K562 (cell line): ENCODE measurements at regions not wholly inside any gene's neighbourhood (a gene's known extent, or its start where the extent isn't known, plus 50 kb on each side); places are given as distances from the start of the nearest gene placed in this dataset.

Experiments used
- ATAC-seq: fragments of 200-7000 bp; cut with Tn5 transposase; 3 replicates; pipeline ENCODE4 v1.9.1; 2020; ENCODE audit warnings: moderate library complexity
- BruUV-seq: library from RNA; stranded (reverse); fragments of 400-500 nt; replicated peaks from 2 replicates; lab custom pipeline; 2021; lab: Mats Ljungman, UMichigan
- CTCF ChIA-PET: fragments of 300-600 bp; formaldehyde crosslinking; extraction: SDS; loops from one replicate; lab custom pipeline; 2021; ENCODE audit warnings: low intra/inter-chr PET ratio; lab: Yijun Ruan, JAX
- POLR2A ChIA-PET: fragments of 300-600, 350-650 bp; sonication (Branson Sonifier 250); formaldehyde crosslinking; extraction: SDS; loops from one replicate; lab custom pipeline; 2021; ENCODE audit warnings: antibody characterized with exemption, inconsistent platforms; lab: Yijun Ruan, JAX
- DNase-seq, 4 experiments: peaks; one replicate each; pipeline versions ENCODE4 v3.0.0 to v3.0.0-alpha.2; 2011 to 2018; ENCODE audit warnings: low spot score in 3 of 4, mixed read lengths in 3 of 4; ENCODE audit errors: extremely low read depth in 1 of 4
- FAIRE-seq: peaks from 2 replicates; lab custom pipeline; 2011; peaks lifted over from hg19 to GRCh38; lab: Jason Lieb, UNC
- H2AFZ ChIP-seq: 2 replicates; pipeline ENCODE4 v1.6.0; 2011; ENCODE audit warnings: low read depth, low read length, control low read depth, inconsistent platforms
- H3K27ac ChIP-seq: fragments of 200-600 bp; 3 replicates; pipeline ENCODE4 v1.8.0; 2011; ENCODE audit warnings: low read depth, mild to moderate bottlenecking, control low read depth, inconsistent platforms, low read length, moderate library complexity, mixed read lengths; ENCODE audit errors: extremely low read depth
- H3K27me3 ChIP-seq, 2 experiments: fragments of 300-600 bp in 1 of 2; 2 replicates in 1 of 2; 3 replicates in 1 of 2; pipeline versions ENCODE4 v1.6.0 to v1.8.0; 2011; ENCODE audit warnings: inconsistent platforms in 2 of 2, low read length in 2 of 2, mild to moderate bottlenecking in 1 of 2, mixed read lengths in 1 of 2, moderate library complexity in 1 of 2; ENCODE audit not compliant: control insufficient read depth in 2 of 2, insufficient read depth in 2 of 2
- H3K36me3 ChIP-seq: fragments of 300-600 bp; 3 replicates; pipeline ENCODE4 v1.8.0; 2011; ENCODE audit warnings: mild to moderate bottlenecking, low read length, inconsistent platforms; ENCODE audit not compliant: control insufficient read depth, insufficient read depth
- H3K4me1 ChIP-seq, 2 experiments: fragments of 200-600 bp in 1 of 2; replicated peaks in 1 of 2; 2 replicates in 1 of 2; 3 replicates in 1 of 2; pipeline versions ENCODE4 v1.5.1 to v1.8.0; 2011; ENCODE audit warnings: inconsistent platforms in 2 of 2, low read length in 2 of 2, mild to moderate bottlenecking in 1 of 2, mixed read lengths in 1 of 2, moderate library complexity in 1 of 2; ENCODE audit not compliant: control insufficient read depth in 2 of 2, insufficient read depth in 2 of 2
- H3K4me2 ChIP-seq: 2 replicates; pipeline ENCODE4 v1.6.1; 2011; ENCODE audit warnings: low read length, control low read depth, inconsistent platforms, mixed read lengths; ENCODE audit not compliant: insufficient read depth
- H3K4me3 ChIP-seq: fragments of 200-600 bp; sonication (generic), shearing (Covaris generic); 2 replicates; pipeline ENCODE4 v1.5.1; 2016; ENCODE audit warnings: control low read depth, inconsistent platforms
- H3K79me2 ChIP-seq: fragments of 200-600 bp; 3 replicates; pipeline ENCODE4 v1.8.0; 2011; ENCODE audit warnings: low read length, inconsistent platforms; ENCODE audit not compliant: control insufficient read depth, insufficient read depth
- H3K9ac ChIP-seq, 2 experiments: 2 replicates each; pipeline versions ENCODE4 v1.6.0 to v1.6.1; 2011; ENCODE audit warnings: low read depth in 2 of 2, low read length in 2 of 2, control low read depth in 1 of 2, inconsistent platforms in 1 of 2, mild to moderate bottlenecking in 1 of 2, mixed read lengths in 1 of 2; ENCODE audit not compliant: insufficient read depth in 1 of 2
- H3K9me1 ChIP-seq: one replicate; pipeline ENCODE4 v1.6.0; 2011; ENCODE audit warnings: inconsistent platforms, mild to moderate bottlenecking, low read length, moderate library complexity; ENCODE audit not compliant: control insufficient read depth, insufficient read depth
- H3K9me3 ChIP-seq: replicated peaks from 2 replicates; pipeline ENCODE4 v1.5.1; 2011; ENCODE audit warnings: low read depth, low read length, inconsistent platforms; ENCODE audit not compliant: control insufficient read depth, insufficient read depth
- H4K20me1 ChIP-seq: replicated peaks from 2 replicates; pipeline ENCODE4 v1.6.1; 2011; ENCODE audit warnings: low read length, inconsistent platforms, mixed read lengths; ENCODE audit not compliant: control insufficient read depth, insufficient read depth
- SMARCB1 ChIP-seq: IDR thresholded peaks from 2 replicates; pipeline ENCODE4 v1.6.1; 2011; ENCODE audit warnings: improper control_type of control experiment, low read depth; ENCODE audit not compliant: insufficient read length
- TCF3 ChIP-seq: sonication (generic); formaldehyde crosslinking; IDR thresholded peaks from 2 replicates; pipeline ENCODE4 v1.4.0; 2020; ENCODE audit warnings: mild to moderate bottlenecking, missing genetic modification reagents
- ZEB2 ChIP-seq: fragments of 450-650 bp; IDR thresholded peaks from 2 replicates; pipeline ENCODE4 v1.6.1; 2016
- ZFPM2 ChIP-seq: fragments of 250-450 bp; sonication (Bioruptor Pico); IDR thresholded peaks from 2 replicates; pipeline ENCODE4 v1.5.1; 2022; ENCODE audit warnings: mild to moderate bottlenecking
- ZNF609 ChIP-seq: sonication (generic); formaldehyde crosslinking; IDR thresholded peaks from 2 replicates; pipeline ENCODE4 v1.8.1; 2023; ENCODE audit warnings: missing genetic modification reagents, mild to moderate bottlenecking, borderline replicate concordance
- WGBS: fragments of 100-300 bp; shearing (Covaris generic); methylation state at CpG from one replicate; pipeline ENCODE4 v1.1.6; 2016; ENCODE audit warnings: low coverage, mixed read lengths; ENCODE audit not compliant: insufficient coverage; ENCODE audit errors: missing lambda C conversion rate; 5-methylcytosine and 5-hydroxymethylcytosine counted together
- in situ Hi-C: fragments of 300-500 bp; cut with MboI; formaldehyde crosslinking; loops from 4 replicates; pipeline ENCODE4 v1.15.0; 2018; ENCODE audit warnings: inconsistent platforms, mixed read lengths
- intact Hi-C: fragments of 100-400 bp; cut with micrococcal nuclease; formaldehyde crosslinking; loops from 2 replicates; pipeline ENCODE4 v1.14.2; 2022

GRCh38 chr5:89536020-89536419, 653.0 kb upstream of the MEF2C start (continued):
- no peak for TF ChIP-seq ZNF609 (CRISPR knock-in tag)

GRCh38 chr5:89535411-89535810, 652.4 kb upstream of the MEF2C start:
- ChIA-PET POLR2A (no interaction called here), CTCF (no interaction called here)
- ATAC-seq, result no peak
- Histone ChIP-seq H3K9ac (no peak overlapping the region), H3K27me3 (no peaks in the 10 kb centered on the region), H3K9me3 (no peaks in the 10 kb centered on the region), H3K27ac (no peak overlapping the region), H2AFZ (no peak overlapping the region), H3K4me1 (no peaks in the 10 kb centered on the region), H3K36me3 (no peaks in the 10 kb centered on the region), H3K4me3 (no peak overlapping the region), H3K4me2 (no peak overlapping the region), H4K20me1 (no peaks in the 10 kb centered on the region), H3K9me1 (no peaks in the 10 kb centered on the region), H3K79me2 (no peaks in the 10 kb centered on the region)
- WGBS, result 10% methylated on average over 2 of the region's 2 CpGs
- no TSS peak for BruUV-seq
- in situ Hi-C loops (no loop called here), intact Hi-C loops (no loop called here)
- TF ChIP-seq ZFPM2 (CRISPR knock-in tag), result no peak
- no peak for TF ChIP-seq SMARCB1
- TF ChIP-seq ZEB2, result no peak
- no peak for TF ChIP-seq TCF3 (CRISPR knock-in tag)
- FAIRE-seq, result no peak
- DNase-seq, result no peak
